ENCODE measurements at regions not wholly inside any gene's neighbourhood (a gene's known extent, or its start where the extent isn't known, plus 50 kb on each side); places are given as distances from the start of the nearest gene placed in this dataset.

GRCh38 chr21:16426936-16427335 lies 697.2 kb downstream of the USP25 start:
- intact Hi-C loops (cut with DNase I), result no loop called here
- Histone ChIP-seq H3K4me3 (no peak overlapping the region), H3K9me3 (no peaks in the 10 kb centered on the region), H3K4me1 (peaks cover 3% of the 10 kb centered on the region), H3K27ac (no peak overlapping the region), H3K36me3 (no peaks in the 10 kb centered on the region), H3K27me3 (no peaks in the 10 kb centered on the region)
- no peak for ATAC-seq
- DNase-seq, result no peak
- no peak for TF ChIP-seq CTCF (IDR thresholded peaks at IDR 0.05)

GRCh38 chr21:16427587-16428087 lies 697.9 kb downstream of the USP25 start:
- Histone ChIP-seq H3K27ac (no peak overlapping the region), H3K4me3 (no peak overlapping the region), H3K36me3 (no peaks in the 10 kb centered on the region), H3K4me1 (peaks cover 3% of the 10 kb centered on the region), H3K9me3 (no peaks in the 10 kb centered on the region), H3K27me3 (no peaks in the 10 kb centered on the region)
- no peak for TF ChIP-seq CTCF (IDR thresholded peaks at IDR 0.05)
- intact Hi-C loops (cut with DNase I), result no loop called here
- ATAC-seq (no peak), DNase-seq (no peak)

GRCh38 chr21:16437586-16437985 lies 707.8 kb downstream of the USP25 start:
- intact Hi-C loops (cut with DNase I), result no loop called here
- ATAC-seq, result no peak
- Histone ChIP-seq H3K27ac (no peak overlapping the region), H3K36me3 (no peaks in the 10 kb centered on the region), H3K27me3 (no peaks in the 10 kb centered on the region), H3K4me1 (no peaks in the 10 kb centered on the region), H3K9me3 (no peaks in the 10 kb centered on the region), H3K4me3 (no peak overlapping the region)
- TF ChIP-seq CTCF (IDR thresholded peaks at IDR 0.05), result no peak
- no peak for DNase-seq

- H3K27ac ChIP-seq, result no peak overlapping the region
- H3K4me1 ChIP-seq, result no peaks in the 10 kb centered on the region
- H3K36me3 ChIP-seq, result no peaks in the 10 kb centered on the region
- no peaks in the 10 kb centered on the region for H3K9me3 ChIP-seq
- intact Hi-C loops (cut with DNase I), result no loop called here
- no peaks in the 10 kb centered on the region for H3K27me3 ChIP-seq
- DNase-seq (no peak), ATAC-seq (no peak)
- H3K4me3 ChIP-seq, result no peak overlapping the region
- no peak for TF ChIP-seq CTCF (IDR thresholded peaks at IDR 0.05)
Measured at GRCh38 chr21:16438761-16439160, 709.0 kb downstream of the USP25 start.

- intact Hi-C loops (cut with DNase I), result no loop called here
- no peak for ATAC-seq
- Histone ChIP-seq H3K27me3 (no peaks in the 10 kb centered on the region), H3K36me3 (no peaks in the 10 kb centered on the region), H3K4me3 (no peak overlapping the region), H3K9me3 (no peaks in the 10 kb centered on the region), H3K27ac (no peak overlapping the region), H3K4me1 (no peaks in the 10 kb centered on the region)
- DNase-seq, result no peak
- no peak for TF ChIP-seq CTCF (IDR thresholded peaks at IDR 0.05)
Measured at GRCh38 chr21:16441789-16442188, 712.0 kb downstream of the USP25 start.

GRCh38 chr21:16454399-16454798 lies 724.6 kb downstream of the USP25 start:
- H3K4me3 ChIP-seq, result no peak overlapping the region
- no peaks in the 10 kb centered on the region for H3K27me3 ChIP-seq
- H3K9me3 ChIP-seq, result no peaks in the 10 kb centered on the region
- H3K36me3 ChIP-seq, result no peaks in the 10 kb centered on the region
- intact Hi-C loops (cut with DNase I), result no loop called here
- no peak for ATAC-seq
- no peak overlapping the region for H3K27ac ChIP-seq
- DNase-seq, result no peak
- H3K4me1 ChIP-seq, result no peaks in the 10 kb centered on the region
- TF ChIP-seq CTCF (IDR thresholded peaks at IDR 0.05), result no peak
